Umbilical cord (tissue), 1 donor: ENCODE measurements at regions not wholly inside any gene's neighbourhood (a gene's known extent, or its start where the extent isn't known, plus 50 kb on each side); places are given as distances from the start of the nearest gene placed in this dataset.
"Not testable (repeated sequence)": the region's sequence is repeated elsewhere in the genome, so short reads cannot be mapped to it uniquely, and the experiment has no call there.

Experiments used
- DNase-seq: peaks from one replicate; pipeline ENCODE4 v3.0.0-alpha.2; 2015; ENCODE audit warnings: low spot score

- DNase-seq = no peak
Measured at GRCh38 chr3:153829606-153830170, 291.5 kb upstream of the ARHGEF26 start.

GRCh38 chr3:153830552-153830951, 290.6 kb upstream of the ARHGEF26 start:
- DNase-seq = no peak

GRCh38 chr3:153835540-153835939, 285.6 kb upstream of the ARHGEF26 start:
- DNase-seq = no peak

- no peak for DNase-seq
Measured at GRCh38 chr3:153840487-153840886, 280.7 kb upstream of the ARHGEF26 start.

GRCh38 chr3:153843994-153844393, 277.2 kb upstream of the ARHGEF26 start:
- DNase-seq = no peak

- peak; percentile 14 for DNase-seq
Measured at GRCh38 chr3:153845311-153845710, 275.9 kb upstream of the ARHGEF26 start.

- peak; percentile 56 for DNase-seq
Measured at GRCh38 chr3:153848702-153849101, 272.5 kb upstream of the ARHGEF26 start.

- no peak for DNase-seq
Measured at GRCh38 chr3:153852355-153852754, 268.8 kb upstream of the ARHGEF26 start.

- no peak for DNase-seq
Measured at GRCh38 chr3:153853163-153853562, 268.0 kb upstream of the ARHGEF26 start.

- DNase-seq = no peak
Measured at GRCh38 chr3:153855772-153856171, 265.4 kb upstream of the ARHGEF26 start.

GRCh38 chr3:153856932-153857331, 264.3 kb upstream of the ARHGEF26 start:
- DNase-seq = no peak

- DNase-seq = no peak
Measured at GRCh38 chr3:153864793-153865192, 256.4 kb upstream of the ARHGEF26 start.

- DNase-seq = peak; percentile 50
Measured at GRCh38 chr3:153866901-153867300, 254.3 kb upstream of the ARHGEF26 start.

- not testable (repeated sequence) for DNase-seq
Measured at GRCh38 chr3:153874348-153874747, 246.8 kb upstream of the ARHGEF26 start.

- no peak for DNase-seq
Measured at GRCh38 chr3:153880493-153880892, 240.7 kb upstream of the ARHGEF26 start.

- no peak for DNase-seq
Measured at GRCh38 chr3:153881201-153881600, 240.0 kb upstream of the ARHGEF26 start.

GRCh38 chr3:153885359-153885758, 235.8 kb upstream of the ARHGEF26 start:
- DNase-seq = peak; percentile 25

GRCh38 chr3:153889905-153890334, 231.3 kb upstream of the ARHGEF26 start:
- no peak for DNase-seq

GRCh38 chr3:153892126-153892525, 229.1 kb upstream of the ARHGEF26 start:
- peak; percentile 61 for DNase-seq

- no peak for DNase-seq
Measured at GRCh38 chr3:153894857-153895256, 226.3 kb upstream of the ARHGEF26 start.

GRCh38 chr3:153896197-153896596, 225.0 kb upstream of the ARHGEF26 start:
- no peak for DNase-seq

- no peak for DNase-seq
Measured at GRCh38 chr3:153897025-153897723, 224.0 kb upstream of the ARHGEF26 start.

- DNase-seq = no peak
Measured at GRCh38 chr3:153897842-153898241, 223.3 kb upstream of the ARHGEF26 start.

GRCh38 chr3:153901152-153901551, 220.0 kb upstream of the ARHGEF26 start:
- DNase-seq = no peak
